Neural progenitor cell (in vitro differentiated cells): ENCODE measurements at regions not wholly inside any gene's neighbourhood (a gene's known extent, or its start where the extent isn't known, plus 50 kb on each side); places are given as distances from the start of the nearest gene placed in this dataset.

Experiments
- EZH2phosphoT487 ChIP-seq: fragments of 200-600 bp; sonication (generic); IDR thresholded peaks from 2 replicates; pipeline ENCODE4 v1.6.1; 2017; ENCODE audit warnings: antibody characterized with exemption
- TF ChIP-seq, protein P1 (sequence below): fragments of 200-600 bp; sonication (generic); IDR thresholded peaks from 2 replicates; pipeline ENCODE4 v1.5.1; 2017; ENCODE audit warnings: antibody characterized with exemption, mild to moderate bottlenecking

DNA sequence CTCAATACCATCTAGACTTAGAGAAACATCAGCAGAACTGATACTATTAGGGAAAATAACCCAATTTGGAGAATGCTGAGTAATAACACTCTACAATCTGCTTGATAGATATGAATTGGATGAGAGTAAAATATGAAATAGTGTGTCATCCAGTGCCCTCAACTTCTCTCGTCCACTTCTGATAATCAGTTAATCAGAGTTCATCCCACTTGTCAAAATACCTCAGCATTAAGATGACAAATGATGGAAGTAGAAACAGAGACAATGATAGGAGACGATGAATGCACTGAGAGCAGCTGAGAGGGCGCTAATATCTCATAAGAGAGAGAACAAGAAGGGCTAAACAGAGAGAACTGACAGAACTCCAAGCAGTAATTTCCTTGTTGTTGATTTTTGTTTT lies 699.6 kb downstream of the EPHA7 start:
- TF ChIP-seq, protein P1, sequence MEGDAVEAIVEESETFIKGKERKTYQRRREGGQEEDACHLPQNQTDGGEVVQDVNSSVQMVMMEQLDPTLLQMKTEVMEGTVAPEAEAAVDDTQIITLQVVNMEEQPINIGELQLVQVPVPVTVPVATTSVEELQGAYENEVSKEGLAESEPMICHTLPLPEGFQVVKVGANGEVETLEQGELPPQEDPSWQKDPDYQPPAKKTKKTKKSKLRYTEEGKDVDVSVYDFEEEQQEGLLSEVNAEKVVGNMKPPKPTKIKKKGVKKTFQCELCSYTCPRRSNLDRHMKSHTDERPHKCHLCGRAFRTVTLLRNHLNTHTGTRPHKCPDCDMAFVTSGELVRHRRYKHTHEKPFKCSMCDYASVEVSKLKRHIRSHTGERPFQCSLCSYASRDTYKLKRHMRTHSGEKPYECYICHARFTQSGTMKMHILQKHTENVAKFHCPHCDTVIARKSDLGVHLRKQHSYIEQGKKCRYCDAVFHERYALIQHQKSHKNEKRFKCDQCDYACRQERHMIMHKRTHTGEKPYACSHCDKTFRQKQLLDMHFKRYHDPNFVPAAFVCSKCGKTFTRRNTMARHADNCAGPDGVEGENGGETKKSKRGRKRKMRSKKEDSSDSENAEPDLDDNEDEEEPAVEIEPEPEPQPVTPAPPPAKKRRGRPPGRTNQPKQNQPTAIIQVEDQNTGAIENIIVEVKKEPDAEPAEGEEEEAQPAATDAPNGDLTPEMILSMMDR = no peak
- TF ChIP-seq EZH2phosphoT487 = no peak
